Calu3 (cell line): ENCODE measurements at regions not wholly inside any gene's neighbourhood (a gene's known extent, or its start where the extent isn't known, plus 50 kb on each side); places are given as distances from the start of the nearest gene placed in this dataset.

ENCODE experiments used
- BruUV-seq: library from RNA; stranded (reverse); fragments of 400-500 nt; replicated peaks from 2 replicates; lab custom pipeline; 2021; lab: Mats Ljungman, UMichigan
- CTCF ChIA-PET: fragments of 300-600 bp; sonication (Branson Sonifier 250); formaldehyde crosslinking; loops from one replicate; lab custom pipeline; 2022; ENCODE audit warnings: antibody characterized with exemption; lab: Charles Lee
- DNase-seq: peaks from one replicate; pipeline ENCODE4 v3.0.0; 2022
- H3K27ac Mint-ChIP-seq: one replicate; pipeline ENCODE4 v1.8.0; 2022; ENCODE audit warnings: mixed read lengths; ENCODE audit not compliant: unreplicated experiment
- H3K27me3 Mint-ChIP-seq: one replicate; pipeline ENCODE4 v1.8.0; 2022; ENCODE audit warnings: mixed read lengths; ENCODE audit not compliant: unreplicated experiment
- H3K36me3 Mint-ChIP-seq: one replicate; pipeline ENCODE4 v1.8.0; 2022; ENCODE audit warnings: mild to moderate bottlenecking, moderate library complexity, mixed read lengths; ENCODE audit not compliant: insufficient read depth, unreplicated experiment
- H3K4me1 Mint-ChIP-seq: one replicate; pipeline ENCODE4 v1.8.0; 2022; ENCODE audit warnings: mild to moderate bottlenecking, low read depth, mixed read lengths; ENCODE audit not compliant: unreplicated experiment
- H3K4me3 Mint-ChIP-seq: one replicate; pipeline ENCODE4 v1.8.0; 2022; ENCODE audit warnings: mild to moderate bottlenecking, low read depth, moderate library complexity, mixed read lengths; ENCODE audit not compliant: unreplicated experiment
- H3K9me3 Mint-ChIP-seq: one replicate; pipeline ENCODE4 v1.8.0; 2022; ENCODE audit warnings: low read depth, mixed read lengths; ENCODE audit not compliant: unreplicated experiment
- intact Hi-C: fragments of 100-400 bp; cut with micrococcal nuclease; formaldehyde crosslinking; loops from one replicate; pipeline ENCODE4 v1.10.0; 2022; ENCODE audit not compliant: unreplicated experiment
- TF ChIP-seq, protein P1 (sequence below): fragments of 200-600 bp; IDR thresholded peaks from one replicate; pipeline ENCODE4 v1.8.0; 2022; ENCODE audit warnings: antibody characterized with exemption; ENCODE audit not compliant: unreplicated experiment

DNA sequence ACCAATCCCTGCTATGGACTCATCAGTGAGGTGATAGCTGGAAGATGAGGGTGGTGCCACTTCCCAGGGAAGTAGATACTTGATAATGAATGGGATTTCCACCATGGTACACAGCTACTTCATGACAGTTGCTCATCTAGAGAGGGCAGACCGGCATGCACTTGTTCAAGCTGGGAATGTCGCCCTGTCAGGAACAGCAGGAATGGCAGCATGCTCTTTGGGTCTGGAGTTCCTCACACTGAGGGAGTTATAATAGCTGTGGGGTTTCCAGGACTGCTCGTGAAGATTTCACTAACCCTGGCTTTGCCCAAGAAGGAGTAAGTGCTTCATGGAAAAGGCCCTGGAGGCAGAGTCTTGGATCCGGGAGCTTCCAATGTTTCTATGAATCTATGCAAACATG, 129.2 kb downstream of the PSMG1 start:
- DNase-seq, result no peak
- intact Hi-C loops, result no loop called here
- BruUV-seq, result no TSS peak
- H3K27me3 Mint-ChIP-seq, result peaks cover 7% of the 10 kb centered on the region
- CTCF ChIA-PET, result no interaction called here
- no peak overlapping the region for H3K27ac Mint-ChIP-seq
- no peaks in the 10 kb centered on the region for H3K36me3 Mint-ChIP-seq
- no peak overlapping the region for H3K4me3 Mint-ChIP-seq
- no peaks in the 10 kb centered on the region for H3K9me3 Mint-ChIP-seq
- TF ChIP-seq, protein P1, sequence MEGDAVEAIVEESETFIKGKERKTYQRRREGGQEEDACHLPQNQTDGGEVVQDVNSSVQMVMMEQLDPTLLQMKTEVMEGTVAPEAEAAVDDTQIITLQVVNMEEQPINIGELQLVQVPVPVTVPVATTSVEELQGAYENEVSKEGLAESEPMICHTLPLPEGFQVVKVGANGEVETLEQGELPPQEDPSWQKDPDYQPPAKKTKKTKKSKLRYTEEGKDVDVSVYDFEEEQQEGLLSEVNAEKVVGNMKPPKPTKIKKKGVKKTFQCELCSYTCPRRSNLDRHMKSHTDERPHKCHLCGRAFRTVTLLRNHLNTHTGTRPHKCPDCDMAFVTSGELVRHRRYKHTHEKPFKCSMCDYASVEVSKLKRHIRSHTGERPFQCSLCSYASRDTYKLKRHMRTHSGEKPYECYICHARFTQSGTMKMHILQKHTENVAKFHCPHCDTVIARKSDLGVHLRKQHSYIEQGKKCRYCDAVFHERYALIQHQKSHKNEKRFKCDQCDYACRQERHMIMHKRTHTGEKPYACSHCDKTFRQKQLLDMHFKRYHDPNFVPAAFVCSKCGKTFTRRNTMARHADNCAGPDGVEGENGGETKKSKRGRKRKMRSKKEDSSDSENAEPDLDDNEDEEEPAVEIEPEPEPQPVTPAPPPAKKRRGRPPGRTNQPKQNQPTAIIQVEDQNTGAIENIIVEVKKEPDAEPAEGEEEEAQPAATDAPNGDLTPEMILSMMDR, result no peak
- no peaks in the 10 kb centered on the region for H3K4me1 Mint-ChIP-seq

DNA sequence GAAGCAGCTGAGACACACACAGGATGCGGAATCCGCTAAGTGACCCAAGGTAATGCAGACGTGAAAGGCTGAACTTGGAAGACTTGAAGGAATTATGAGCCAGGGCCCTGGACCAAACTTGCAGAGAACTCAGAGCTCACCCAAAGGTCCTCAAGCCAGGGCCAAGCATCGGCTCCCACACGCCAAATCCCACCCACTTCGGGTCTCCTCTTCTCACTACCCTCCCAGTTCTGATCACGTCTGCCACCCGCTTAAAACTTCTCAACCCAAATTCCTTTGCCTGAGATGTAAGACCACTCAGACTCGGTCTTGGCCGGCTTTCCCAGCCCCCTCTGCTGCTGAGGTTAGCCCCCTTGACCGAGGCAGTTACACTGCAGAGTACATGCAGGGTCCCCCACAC, 130.1 kb downstream of the PSMG1 start:
- Mint-ChIP-seq H3K4me3 (no peak overlapping the region), H3K27me3 (peaks cover 7% of the 10 kb centered on the region), H3K4me1 (peaks cover 1% of the 10 kb centered on the region), H3K27ac (no peak overlapping the region), H3K36me3 (no peaks in the 10 kb centered on the region), H3K9me3 (no peaks in the 10 kb centered on the region)
- TF ChIP-seq, protein P1, result no peak
- DNase-seq, result no peak
- CTCF ChIA-PET, result no interaction called here
- no TSS peak for BruUV-seq
- intact Hi-C loops, result no loop called here

DNA sequence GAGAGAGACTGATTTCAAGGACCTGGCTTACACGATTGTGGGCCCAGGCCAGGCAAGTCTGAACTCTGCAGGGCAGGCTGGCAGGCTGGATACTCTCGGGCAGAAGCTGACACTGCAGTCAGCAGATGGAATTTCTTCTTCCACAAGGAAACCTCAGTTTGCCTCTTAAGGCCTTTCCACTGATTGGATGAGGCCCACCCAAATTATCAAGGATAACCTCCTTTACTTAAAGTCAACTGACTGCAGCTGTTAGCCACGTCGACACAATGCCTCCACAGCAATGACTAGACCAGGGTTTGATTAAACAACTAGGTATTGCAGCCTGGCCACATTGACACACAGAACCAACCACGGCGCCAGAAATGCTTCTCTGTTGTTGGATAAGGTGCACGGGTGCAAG, 130.5 kb downstream of the PSMG1 start:
- Mint-ChIP-seq H3K36me3 (no peaks in the 10 kb centered on the region), H3K9me3 (no peaks in the 10 kb centered on the region)
- intact Hi-C loops, result no loop called here

DNA sequence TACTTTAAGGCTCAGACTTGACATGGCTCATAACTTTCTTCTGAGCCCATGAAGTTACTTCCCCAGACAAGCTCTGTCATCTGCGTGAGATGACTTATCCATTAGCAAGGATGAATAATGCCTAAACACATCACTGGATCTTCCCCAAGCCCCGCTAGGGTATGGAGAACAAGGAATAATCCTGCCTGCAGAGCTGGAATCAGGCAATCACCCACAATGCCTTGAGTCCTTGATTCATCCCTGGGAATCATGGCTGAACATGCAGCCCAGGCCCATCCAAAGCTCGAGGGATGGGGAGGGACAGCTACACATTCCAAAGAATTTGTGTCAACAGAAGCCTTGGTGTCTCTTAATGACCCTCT, 131.7 kb downstream of the PSMG1 start:
- Mint-ChIP-seq H3K27ac (no peak overlapping the region), H3K27me3 (peaks cover 7% of the 10 kb centered on the region), H3K4me1 (peaks cover 12% of the 10 kb centered on the region), H3K4me3 (no peak overlapping the region), H3K36me3 (no peaks in the 10 kb centered on the region), H3K9me3 (no peaks in the 10 kb centered on the region)
- no TSS peak for BruUV-seq
- intact Hi-C loops, result no loop called here
- CTCF ChIA-PET, result no interaction called here
- TF ChIP-seq, protein P1, result no peak
- DNase-seq, result no peak

More for the DNA sequence above, 130.5 kb downstream of the PSMG1 start:
- Mint-ChIP-seq H3K27me3 (peaks cover 7% of the 10 kb centered on the region), H3K27ac (no peak overlapping the region), H3K4me3 (no peak overlapping the region), H3K4me1 (peaks cover 5% of the 10 kb centered on the region)
- TF ChIP-seq, protein P1, result no peak
- BruUV-seq, result no TSS peak
- CTCF ChIA-PET, result no interaction called here
- no peak for DNase-seq
